ENCODE measurements at regions not wholly inside any gene's neighbourhood (a gene's known extent, or its start where the extent isn't known, plus 50 kb on each side); places are given as distances from the start of the nearest gene placed in this dataset.

GRCh38 chr1:59225594-59226316 lies 71.1 kb upstream of the FGGY start:
- no peak for DNase-seq

- no peak for DNase-seq
These were observed 67.8 kb upstream of the FGGY start for GRCh38 chr1:59229138-59229537.

- no peak for DNase-seq
These were observed 66.3 kb upstream of the FGGY start for GRCh38 chr1:59230622-59231021.

GRCh38 chr1:59232216-59232615 lies 64.7 kb upstream of the FGGY start:
- DNase-seq, result peak; percentile 84

GRCh38 chr1:59233444-59233843 lies 63.5 kb upstream of the FGGY start:
- DNase-seq, result no peak

GRCh38 chr1:59236721-59237545 lies 60.0 kb upstream of the FGGY start:
- DNase-seq, result no peak

- DNase-seq, result peak; percentile 58
These were observed 59.0 kb upstream of the FGGY start for GRCh38 chr1:59237900-59238299.

GRCh38 chr1:59238333-59238934 lies 58.5 kb upstream of the FGGY start:
- peak; percentile 71 for DNase-seq

GRCh38 chr1:59238993-59239392 lies 57.9 kb upstream of the FGGY start:
- no peak for DNase-seq

- no peak for DNase-seq
These were observed 55.0 kb upstream of the FGGY start for GRCh38 chr1:59241909-59242308.

GRCh38 chr1:59242370-59242769 lies 54.5 kb upstream of the FGGY start:
- no peak for DNase-seq

- no peak for DNase-seq
These were observed 53.3 kb upstream of the FGGY start for GRCh38 chr1:59243550-59243949.

- no peak for DNase-seq
These were observed 52.9 kb upstream of the FGGY start for GRCh38 chr1:59243978-59244377.

GRCh38 chr1:59244891-59245290 lies 52.0 kb upstream of the FGGY start:
- DNase-seq, result no peak
